GM23248 (cell line): ENCODE measurements at regions not wholly inside any gene's neighbourhood (a gene's known extent, or its start where the extent isn't known, plus 50 kb on each side); places are given as distances from the start of the nearest gene placed in this dataset.

Experiments used
- DNase-seq: peaks from one replicate; pipeline ENCODE4 v3.0.0-alpha.2; 2015
- H2AFZ ChIP-seq: fragments of 200-600 bp; sonication (generic); 2 replicates; pipeline ENCODE4 v1.6.1; 2016; ENCODE audit warnings: antibody characterized with exemption
- H3F3A ChIP-seq: fragments of 200-600 bp; sonication (generic); 2 replicates; pipeline ENCODE4 v1.6.1; 2016; ENCODE audit warnings: mild to moderate bottlenecking, antibody characterized with exemption, mixed run types; ENCODE audit not compliant: insufficient read depth
- H3K27ac ChIP-seq: fragments of 200-600 bp; sonication (generic); 2 replicates; pipeline ENCODE4 v1.5.1; 2016; ENCODE audit warnings: mild to moderate bottlenecking
- H3K27me3 ChIP-seq: fragments of 200-600 bp; sonication (generic); replicated peaks from 2 replicates; pipeline ENCODE4 v1.6.1; 2016; ENCODE audit warnings: mild to moderate bottlenecking; ENCODE audit not compliant: insufficient read depth
- H3K36me3 ChIP-seq: fragments of 200-600 bp; sonication (generic); 2 replicates; pipeline ENCODE4 v1.6.1; 2016; ENCODE audit warnings: low read depth, mild to moderate bottlenecking
- H3K4me1 ChIP-seq: fragments of 200-600 bp; sonication (generic); 2 replicates; pipeline ENCODE4 v1.6.1; 2016; ENCODE audit warnings: mild to moderate bottlenecking; ENCODE audit not compliant: insufficient read depth
- H3K4me2 ChIP-seq: fragments of 200-600 bp; sonication (generic); one replicate; pipeline ENCODE4 v1.6.1; 2016; ENCODE audit warnings: mild to moderate bottlenecking; ENCODE audit not compliant: unreplicated experiment
- H3K4me3 ChIP-seq: fragments of 200-600 bp; sonication (generic); 2 replicates; pipeline ENCODE4 v1.5.1; 2016; ENCODE audit warnings: mild to moderate bottlenecking
- H3K79me2 ChIP-seq: fragments of 200-600 bp; sonication (generic); 2 replicates; pipeline ENCODE4 v1.6.1; 2016; ENCODE audit warnings: mild to moderate bottlenecking; ENCODE audit not compliant: insufficient read depth
- H3K9ac ChIP-seq: fragments of 200-600 bp; sonication (generic); 2 replicates; pipeline ENCODE4 v1.6.1; 2016; ENCODE audit warnings: mild to moderate bottlenecking
- H3K9me2 ChIP-seq: fragments of 200-600 bp; sonication (generic); 2 replicates; pipeline ENCODE4 v1.6.1; 2016; ENCODE audit warnings: mixed run types, mild to moderate bottlenecking, moderate library complexity; ENCODE audit not compliant: insufficient read depth
- H3K9me3 ChIP-seq: fragments of 200-600 bp; sonication (generic); one replicate; pipeline ENCODE4 v1.6.1; 2017; ENCODE audit warnings: low read depth
- H4K20me1 ChIP-seq: fragments of 200-600 bp; sonication (generic); 2 replicates; pipeline ENCODE4 v1.6.0; 2016; ENCODE audit not compliant: insufficient read depth
- EZH2 ChIP-seq: fragments of 200-600 bp; sonication (generic); IDR thresholded peaks from 2 replicates; pipeline ENCODE4 v1.6.1; 2018; ENCODE audit warnings: antibody characterized with exemption, mild to moderate bottlenecking; ENCODE audit not compliant: insufficient read depth, poor library complexity, severe bottlenecking
- EZH2phosphoT487 ChIP-seq: fragments of 200-600 bp; sonication (generic); IDR thresholded peaks from 2 replicates; pipeline ENCODE4 v1.6.1; 2018; ENCODE audit warnings: antibody characterized with exemption, moderate library complexity, mild to moderate bottlenecking, low read depth; ENCODE audit not compliant: insufficient read depth
- WGBS, 2 experiments: methylation state at CpG; one replicate each; pipeline ENCODE4 v1.1.6; 2015 to 2017; ENCODE audit warnings: low lambda C conversion rate in 2 of 2, low coverage in 1 of 2; ENCODE audit errors: missing lambda C conversion rate in 2 of 2; 5-methylcytosine and 5-hydroxymethylcytosine counted together
- in situ Hi-C: fragments of 300-500 bp; cut with MboI; formaldehyde crosslinking; loops from 2 replicates; pipeline ENCODE4 v1.15.0; 2020

DNA sequence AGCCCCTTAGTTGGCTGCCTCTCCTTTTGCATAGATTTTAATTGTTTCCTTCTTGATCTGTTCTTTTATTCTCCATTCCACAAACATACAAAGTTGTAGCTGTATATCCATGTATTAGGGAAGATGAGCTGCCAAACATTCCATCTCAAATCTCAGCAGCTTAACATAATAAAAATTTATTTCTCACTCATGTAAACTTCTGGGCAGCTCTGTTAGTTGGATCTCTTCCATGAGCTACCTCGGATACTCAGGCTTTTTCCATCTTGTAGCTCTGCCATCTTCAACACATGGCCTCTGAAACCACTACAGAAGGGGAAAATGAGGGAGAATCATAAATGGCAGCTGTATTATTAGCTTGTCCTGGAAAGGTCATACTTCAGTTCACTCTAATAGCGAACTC, 149.4 kb upstream of the BMP2 start:
- Histone ChIP-seq H3K4me1 (no peaks in the 10 kb centered on the region), H3K9me3 (no peaks in the 10 kb centered on the region), H4K20me1 (no peaks in the 10 kb centered on the region), H3K9me2 (no peaks in the 10 kb centered on the region), H3F3A (no peaks in the 10 kb centered on the region), H3K27me3 (0 out of 2 replicates have a peak, but pooled peaks cover 6% of the 10 kb centered on the region), H2AFZ (no peak overlapping the region), H3K9ac (no peak overlapping the region), H3K4me2 (no peak overlapping the region), H3K4me3 (no peak overlapping the region), H3K36me3 (no peaks in the 10 kb centered on the region), H3K27ac (no peak overlapping the region), H3K79me2 (no peaks in the 10 kb centered on the region)
- 14 to 16% methylated on average over 2 of the region's 2 CpGs for WGBS, 2 experiments
- TF ChIP-seq EZH2phosphoT487 = no peak
- no peak for TF ChIP-seq EZH2
- no peak for DNase-seq
- in situ Hi-C loops = no loop called here

- in situ Hi-C loops = no loop called here
- Histone ChIP-seq H3K4me1 (no peaks in the 10 kb centered on the region), H4K20me1 (no peaks in the 10 kb centered on the region), H3K9me2 (no peaks in the 10 kb centered on the region), H3K9me3 (no peaks in the 10 kb centered on the region), H3K27me3 (0 out of 2 replicates have a peak, but pooled peaks cover 9% of the 10 kb centered on the region), H3K9ac (no peak overlapping the region), H2AFZ (no peak overlapping the region), H3K4me3 (no peak overlapping the region), H3K27ac (no peak overlapping the region), H3K4me2 (no peak overlapping the region), H3F3A (no peaks in the 10 kb centered on the region), H3K36me3 (no peaks in the 10 kb centered on the region), H3K79me2 (no peaks in the 10 kb centered on the region)
- TF ChIP-seq EZH2 (no peak), EZH2phosphoT487 (no peak)
- 7 to 11% methylated on average over 1 of the region's 1 CpG for WGBS, 2 experiments
- DNase-seq = no peak
These were observed 151.1 kb upstream of the BMP2 start for GRCh38 chr20:6616421-6616820.

- Histone ChIP-seq H3K4me1 (no peaks in the 10 kb centered on the region), H3K79me2 (no peaks in the 10 kb centered on the region), H3K4me2 (no peak overlapping the region), H4K20me1 (no peaks in the 10 kb centered on the region), H3K9ac (no peak overlapping the region), H3K36me3 (no peaks in the 10 kb centered on the region), H3K9me3 (no peaks in the 10 kb centered on the region), H2AFZ (no peak overlapping the region), H3K27me3 (0 out of 2 replicates have a peak, but pooled peaks cover 9% of the 10 kb centered on the region), H3K4me3 (no peak overlapping the region), H3K9me2 (no peaks in the 10 kb centered on the region), H3K27ac (no peak overlapping the region), H3F3A (no peaks in the 10 kb centered on the region)
- in situ Hi-C loops = no loop called here
- DNase-seq = no peak
- TF ChIP-seq EZH2 (no peak), EZH2phosphoT487 (no peak)
- 6 to 11% methylated on average over 1 of the region's 1 CpG for WGBS, 2 experiments
These were observed 152.7 kb upstream of the BMP2 start for GRCh38 chr20:6614836-6615235.

GRCh38 chr20:6613280-6613861, 154.1 kb upstream of the BMP2 start:
- Histone ChIP-seq H3K4me1 (no peaks in the 10 kb centered on the region), H3K4me3 (no peak overlapping the region), H3K9me3 (no peaks in the 10 kb centered on the region), H3K27ac (no peak overlapping the region), H3F3A (no peaks in the 10 kb centered on the region), H3K9me2 (no peaks in the 10 kb centered on the region), H3K79me2 (no peaks in the 10 kb centered on the region), H2AFZ (no peak overlapping the region), H4K20me1 (no peaks in the 10 kb centered on the region), H3K36me3 (no peaks in the 10 kb centered on the region), H3K9ac (no peak overlapping the region), H3K27me3 (peaks cover 9% of the 10 kb centered on the region; the same call in 1 of the 2 replicates), H3K4me2 (no peak overlapping the region)
- TF ChIP-seq EZH2 (no peak), EZH2phosphoT487 (no peak)
- WGBS, 2 experiments = 17 to 29% methylated on average over 8 of the region's 8 CpGs
- no peak for DNase-seq
- in situ Hi-C loops = no loop called here

GRCh38 chr20:6612606-6612923, 154.9 kb upstream of the BMP2 start:
- Histone ChIP-seq H2AFZ (no peak overlapping the region), H3K36me3 (no peaks in the 10 kb centered on the region), H3K4me1 (no peaks in the 10 kb centered on the region), H3K4me2 (no peak overlapping the region), H3K27me3 (peaks cover 9% of the 10 kb centered on the region; the same call in 1 of the 2 replicates), H3K4me3 (no peak overlapping the region), H4K20me1 (no peaks in the 10 kb centered on the region), H3F3A (no peaks in the 10 kb centered on the region), H3K9me2 (no peaks in the 10 kb centered on the region), H3K9ac (no peak overlapping the region), H3K27ac (no peak overlapping the region), H3K79me2 (no peaks in the 10 kb centered on the region), H3K9me3 (no peaks in the 10 kb centered on the region)
- in situ Hi-C loops = no loop called here
- DNase-seq = no peak
- WGBS, 2 experiments = 31 to 44% methylated on average over 1 of the region's 1 CpG
- TF ChIP-seq EZH2phosphoT487 = no peak
- TF ChIP-seq EZH2 = no peak
